GM18505 (cell line): ENCODE measurements at regions not wholly inside any gene's neighbourhood (a gene's known extent, or its start where the extent isn't known, plus 50 kb on each side); places are given as distances from the start of the nearest gene placed in this dataset.

Source experiments
- ATAC-seq: cut with Tn5 transposase; IDR thresholded peaks from one replicate; pipeline ENCODE4 v1.9.1; 2021; ENCODE audit not compliant: unreplicated experiment
- POLR2A ChIP-seq: IDR thresholded peaks from 4 replicates; pipeline ENCODE4 v1.6.1; 2011; ENCODE audit warnings: borderline replicate concordance; ENCODE audit not compliant: insufficient read depth, insufficient read length; ENCODE audit errors: extremely low read depth

DNA sequence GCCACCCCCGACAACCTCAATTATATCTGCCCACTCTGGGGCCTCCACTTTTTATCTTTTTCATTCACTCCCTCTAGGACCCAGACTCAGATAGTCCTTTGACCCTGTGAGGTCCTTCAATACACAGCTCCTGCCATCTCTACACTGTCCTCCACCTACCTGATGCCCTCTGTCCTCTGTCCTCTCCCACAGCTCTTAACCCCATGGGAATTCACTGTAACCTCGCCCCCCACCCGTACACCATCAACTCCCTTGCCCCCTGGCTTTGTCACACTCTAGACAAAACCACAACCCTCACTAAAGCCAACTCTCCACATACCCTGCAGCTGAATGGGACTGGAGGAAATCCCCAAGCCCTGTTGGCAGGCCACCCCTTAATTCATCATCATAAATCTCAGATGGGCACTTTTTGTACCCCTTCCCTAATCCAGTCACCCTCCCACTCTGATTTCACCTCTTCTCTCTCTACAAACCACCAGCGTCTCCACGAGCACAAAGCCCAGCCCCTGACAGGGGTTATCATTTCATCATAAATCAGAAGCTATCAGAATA is 52.3 kb upstream of the ENPP6 start:
- TF ChIP-seq POLR2A, result no peak
- no peak for ATAC-seq

GRCh38 chr4:184268584-184269160 is 51.0 kb upstream of the ENPP6 start:
- no peak for ATAC-seq
- TF ChIP-seq POLR2A, result no peak

DNA sequence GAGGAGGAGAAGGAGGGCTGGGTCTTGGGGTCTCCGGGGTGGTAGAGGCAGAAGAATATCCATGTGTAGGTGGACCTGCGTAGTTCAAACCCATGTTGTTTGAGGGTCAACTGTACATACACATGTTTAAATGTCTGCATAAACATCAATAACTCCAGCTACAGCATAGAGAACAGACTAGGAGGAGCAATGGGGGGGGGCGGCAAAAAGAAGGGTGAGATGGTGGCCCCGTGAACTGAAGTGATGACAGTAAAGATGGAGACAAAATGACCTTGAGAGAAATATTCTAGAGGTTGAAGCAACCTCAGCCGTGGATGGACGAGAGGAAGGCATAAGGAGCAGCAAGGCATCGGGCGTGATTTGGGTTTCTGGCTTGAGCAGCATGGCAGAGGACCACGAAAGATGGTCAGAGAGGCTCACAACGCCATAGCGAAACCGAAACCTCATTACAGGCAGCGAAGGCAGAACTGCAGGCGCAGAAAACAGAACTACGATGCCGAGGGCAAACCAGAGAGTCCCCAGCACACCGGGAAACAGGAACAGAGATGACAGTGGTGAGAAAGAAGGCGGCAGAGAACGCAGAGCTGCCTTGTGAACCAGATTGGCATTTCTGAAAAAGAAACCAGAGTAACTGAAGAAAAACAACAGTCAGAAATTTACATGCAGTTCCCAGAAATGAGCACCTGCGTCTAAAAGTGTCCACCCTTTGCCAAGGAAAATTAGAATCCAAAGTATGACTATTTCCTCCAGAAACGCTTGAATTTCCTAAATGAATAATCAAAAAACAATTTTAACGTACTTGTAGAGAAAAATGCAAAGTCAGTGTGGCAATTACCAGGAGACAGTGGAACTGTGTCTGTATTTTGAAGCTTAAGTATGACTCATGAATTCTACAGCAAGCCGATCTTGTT is 50.3 kb upstream of the ENPP6 start:
- peak; percentile 61 for TF ChIP-seq POLR2A
- peak; percentile 68 for ATAC-seq
